ENCODE measurements at regions not wholly inside any gene's neighbourhood (a gene's known extent, or its start where the extent isn't known, plus 50 kb on each side); places are given as distances from the start of the nearest gene placed in this dataset.

- Mint-ChIP-seq H3K9me3 (no peaks in the 10 kb centered on the region), H3K27me3 (no peaks in the 10 kb centered on the region), H3K27ac (no peak overlapping the region), H3K4me3 (no peak overlapping the region), H3K4me1 (no peaks in the 10 kb centered on the region), H3K36me3 (no peaks in the 10 kb centered on the region)
- DNase-seq = no peak
- CTCF ChIA-PET = no interaction called here
Observed at GRCh38 chr5:57832875-57833274, 350.3 kb upstream of the ACTBL2 start.

GRCh38 chr5:57831932-57832331, 349.3 kb upstream of the ACTBL2 start:
- H3K9me3 Mint-ChIP-seq = no peaks in the 10 kb centered on the region
- no peaks in the 10 kb centered on the region for H3K4me1 Mint-ChIP-seq
- CTCF ChIA-PET = no interaction called here
- DNase-seq = no peak
- H3K36me3 Mint-ChIP-seq = no peaks in the 10 kb centered on the region
- no peaks in the 10 kb centered on the region for H3K27me3 Mint-ChIP-seq
- H3K4me3 Mint-ChIP-seq = no peak overlapping the region
- H3K27ac Mint-ChIP-seq = no peak overlapping the region

- Mint-ChIP-seq H3K36me3 (no peaks in the 10 kb centered on the region), H3K4me1 (no peaks in the 10 kb centered on the region), H3K9me3 (no peaks in the 10 kb centered on the region), H3K4me3 (no peak overlapping the region), H3K27ac (no peak overlapping the region), H3K27me3 (no peaks in the 10 kb centered on the region)
- no peak for DNase-seq
- CTCF ChIA-PET = no interaction called here
Observed at GRCh38 chr5:57831090-57831489, 348.5 kb upstream of the ACTBL2 start.

GRCh38 chr5:57828221-57828620, 345.6 kb upstream of the ACTBL2 start:
- CTCF ChIA-PET = no interaction called here
- no peak overlapping the region for H3K4me3 Mint-ChIP-seq
- no peaks in the 10 kb centered on the region for H3K4me1 Mint-ChIP-seq
- H3K27me3 Mint-ChIP-seq = no peaks in the 10 kb centered on the region
- no peaks in the 10 kb centered on the region for H3K36me3 Mint-ChIP-seq
- no peak overlapping the region for H3K27ac Mint-ChIP-seq
- H3K9me3 Mint-ChIP-seq = no peaks in the 10 kb centered on the region
- no peak for DNase-seq

- DNase-seq = no peak
- no peaks in the 10 kb centered on the region for H3K4me1 Mint-ChIP-seq
- H3K4me3 Mint-ChIP-seq = no peak overlapping the region
- no peaks in the 10 kb centered on the region for H3K27me3 Mint-ChIP-seq
- H3K27ac Mint-ChIP-seq = no peak overlapping the region
- CTCF ChIA-PET = no interaction called here
- H3K36me3 Mint-ChIP-seq = no peaks in the 10 kb centered on the region
- no peaks in the 10 kb centered on the region for H3K9me3 Mint-ChIP-seq
Observed at GRCh38 chr5:57825031-57825686, 342.5 kb upstream of the ACTBL2 start.

GRCh38 chr5:57824623-57825022, 342.0 kb upstream of the ACTBL2 start:
- CTCF ChIA-PET = no interaction called here
- Mint-ChIP-seq H3K36me3 (no peaks in the 10 kb centered on the region), H3K27ac (no peak overlapping the region), H3K9me3 (no peaks in the 10 kb centered on the region), H3K27me3 (no peaks in the 10 kb centered on the region), H3K4me3 (no peak overlapping the region), H3K4me1 (no peaks in the 10 kb centered on the region)
- no peak for DNase-seq

- no peak overlapping the region for H3K27ac Mint-ChIP-seq
- no peaks in the 10 kb centered on the region for H3K4me1 Mint-ChIP-seq
- CTCF ChIA-PET = no interaction called here
- H3K36me3 Mint-ChIP-seq = no peaks in the 10 kb centered on the region
- H3K9me3 Mint-ChIP-seq = no peaks in the 10 kb centered on the region
- no peak for DNase-seq
- H3K27me3 Mint-ChIP-seq = no peaks in the 10 kb centered on the region
- no peak overlapping the region for H3K4me3 Mint-ChIP-seq
Observed at GRCh38 chr5:57824047-57824446, 341.4 kb upstream of the ACTBL2 start.

GRCh38 chr5:57822651-57823050, 340.0 kb upstream of the ACTBL2 start:
- H3K9me3 Mint-ChIP-seq = no peaks in the 10 kb centered on the region
- CTCF ChIA-PET = no interaction called here
- no peaks in the 10 kb centered on the region for H3K27me3 Mint-ChIP-seq
- H3K4me3 Mint-ChIP-seq = no peak overlapping the region
- H3K4me1 Mint-ChIP-seq = no peaks in the 10 kb centered on the region
- DNase-seq = no peak
- no peaks in the 10 kb centered on the region for H3K36me3 Mint-ChIP-seq
- H3K27ac Mint-ChIP-seq = no peak overlapping the region

- no peak overlapping the region for H3K27ac Mint-ChIP-seq
- no peak for DNase-seq
- no peak overlapping the region for H3K4me3 Mint-ChIP-seq
- no peaks in the 10 kb centered on the region for H3K27me3 Mint-ChIP-seq
- H3K4me1 Mint-ChIP-seq = no peaks in the 10 kb centered on the region
- no peaks in the 10 kb centered on the region for H3K9me3 Mint-ChIP-seq
- no peaks in the 10 kb centered on the region for H3K36me3 Mint-ChIP-seq
- CTCF ChIA-PET = no interaction called here
Observed at GRCh38 chr5:57818397-57818796, 335.8 kb upstream of the ACTBL2 start.

GRCh38 chr5:57817924-57818323, 335.3 kb upstream of the ACTBL2 start:
- H3K4me1 Mint-ChIP-seq = no peaks in the 10 kb centered on the region
- H3K36me3 Mint-ChIP-seq = no peaks in the 10 kb centered on the region
- DNase-seq = no peak
- H3K9me3 Mint-ChIP-seq = no peaks in the 10 kb centered on the region
- H3K27ac Mint-ChIP-seq = no peak overlapping the region
- CTCF ChIA-PET = no interaction called here
- H3K4me3 Mint-ChIP-seq = no peak overlapping the region
- no peaks in the 10 kb centered on the region for H3K27me3 Mint-ChIP-seq

- Mint-ChIP-seq H3K4me3 (no peak overlapping the region), H3K27ac (no peak overlapping the region), H3K4me1 (no peaks in the 10 kb centered on the region), H3K36me3 (no peaks in the 10 kb centered on the region), H3K9me3 (no peaks in the 10 kb centered on the region), H3K27me3 (no peaks in the 10 kb centered on the region)
- no peak for DNase-seq
- CTCF ChIA-PET = no interaction called here
Observed at GRCh38 chr5:57817001-57817453, 334.4 kb upstream of the ACTBL2 start.

- Mint-ChIP-seq H3K4me1 (no peaks in the 10 kb centered on the region), H3K27me3 (no peaks in the 10 kb centered on the region), H3K9me3 (no peaks in the 10 kb centered on the region), H3K36me3 (no peaks in the 10 kb centered on the region), H3K4me3 (no peak overlapping the region), H3K27ac (no peak overlapping the region)
- DNase-seq = no peak
- CTCF ChIA-PET = no interaction called here
Observed at GRCh38 chr5:57816108-57816507, 333.5 kb upstream of the ACTBL2 start.

GRCh38 chr5:57805732-57806131, 323.1 kb upstream of the ACTBL2 start:
- Mint-ChIP-seq H3K36me3 (no peaks in the 10 kb centered on the region), H3K27me3 (no peaks in the 10 kb centered on the region), H3K27ac (no peak overlapping the region), H3K9me3 (no peaks in the 10 kb centered on the region), H3K4me1 (no peaks in the 10 kb centered on the region), H3K4me3 (no peak overlapping the region)
- CTCF ChIA-PET = no interaction called here
- no peak for DNase-seq

- H3K4me3 Mint-ChIP-seq = no peak overlapping the region
- no peak for DNase-seq
- no peaks in the 10 kb centered on the region for H3K36me3 Mint-ChIP-seq
- H3K9me3 Mint-ChIP-seq = no peaks in the 10 kb centered on the region
- H3K4me1 Mint-ChIP-seq = no peaks in the 10 kb centered on the region
- CTCF ChIA-PET = no interaction called here
- no peaks in the 10 kb centered on the region for H3K27me3 Mint-ChIP-seq
- H3K27ac Mint-ChIP-seq = no peak overlapping the region
Observed at GRCh38 chr5:57805170-57805569, 322.6 kb upstream of the ACTBL2 start.

- H3K4me1 Mint-ChIP-seq = no peaks in the 10 kb centered on the region
- no peaks in the 10 kb centered on the region for H3K27me3 Mint-ChIP-seq
- H3K27ac Mint-ChIP-seq = no peak overlapping the region
- DNase-seq = no peak
- no peaks in the 10 kb centered on the region for H3K9me3 Mint-ChIP-seq
- H3K4me3 Mint-ChIP-seq = no peak overlapping the region
- CTCF ChIA-PET = no interaction called here
- no peaks in the 10 kb centered on the region for H3K36me3 Mint-ChIP-seq
Observed at GRCh38 chr5:57804505-57804904, 321.9 kb upstream of the ACTBL2 start.

GRCh38 chr5:57804007-57804444, 321.4 kb upstream of the ACTBL2 start:
- Mint-ChIP-seq H3K36me3 (no peaks in the 10 kb centered on the region), H3K27me3 (no peaks in the 10 kb centered on the region), H3K4me1 (no peaks in the 10 kb centered on the region), H3K9me3 (no peaks in the 10 kb centered on the region), H3K4me3 (no peak overlapping the region), H3K27ac (no peak overlapping the region)
- CTCF ChIA-PET = no interaction called here
- DNase-seq = no peak

All from activated naive CD4-positive, alpha-beta T cell treated with anti-CD3 and anti-CD28 coated beads, Interleukin-2, amount 10 ng/mL, durations not matched to agents 7 days and 5 days (primary cell).